ENCODE measurements at regions not wholly inside any gene's neighbourhood (a gene's known extent, or its start where the extent isn't known, plus 50 kb on each side); places are given as distances from the start of the nearest gene placed in this dataset.
"Not testable (repeated sequence)": the region's sequence is repeated elsewhere in the genome, so short reads cannot be mapped to it uniquely, and the experiment has no call there.

- H3K9me3 Mint-ChIP-seq, H3K4me1 Mint-ChIP-seq, ATAC-seq, POLR2A ChIA-PET, H3K27ac Mint-ChIP-seq, H3K4me3 Mint-ChIP-seq, H3K36me3 Mint-ChIP-seq, DNase-seq: not testable (repeated sequence)
- H3K27me3 Mint-ChIP-seq: peaks cover 0 to 17% (median 11%) of the 10 kb centered on the region in 5 donors
Measured at GRCh38 chrX:947262-947661, 265.2 kb downstream of the CRLF2 start.

- peaks cover 0 to 10% (median 0%) of the 10 kb centered on the region in 4 donors for H3K4me1 Mint-ChIP-seq
- no peak overlapping the region for H3K4me3 Mint-ChIP-seq
- no peak overlapping the region for H3K27ac Mint-ChIP-seq
- ATAC-seq: no peak
- peaks cover 0 to 8% (median 2%) of the 10 kb centered on the region in 9 donors for H3K9me3 Mint-ChIP-seq
- H3K27me3 Mint-ChIP-seq: peaks cover 11 to 48% (median 38%) of the 10 kb centered on the region in 5 donors
- no peak for DNase-seq
- no peaks in the 10 kb centered on the region for H3K36me3 Mint-ChIP-seq
- POLR2A ChIA-PET: no interaction called here
Measured at GRCh38 chrX:943035-943434, 269.4 kb downstream of the CRLF2 start.

GRCh38 chrX:940691-941090 lies 271.8 kb downstream of the CRLF2 start:
- Mint-ChIP-seq H3K9me3 (peaks cover 0 to 8% (median 0%) of the 10 kb centered on the region in 9 donors), H3K4me1 (peaks cover 0 to 10% (median 0%) of the 10 kb centered on the region in 4 donors), H3K27me3 (peaks cover 11 to 56% (median 38%) of the 10 kb centered on the region in 5 donors), H3K4me3 (no peak overlapping the region), H3K36me3 (no peaks in the 10 kb centered on the region), H3K27ac (no peak overlapping the region)
- ATAC-seq (no peak), DNase-seq (no peak)
- POLR2A ChIA-PET: no interaction called here

- Mint-ChIP-seq H3K27me3 (peaks cover 6 to 43% (median 26%) of the 10 kb centered on the region in 5 donors), H3K4me1 (peaks cover 0 to 8% (median 0%) of the 10 kb centered on the region in 4 donors), H3K36me3 (no peaks in the 10 kb centered on the region), H3K27ac (no peak overlapping the region), H3K9me3 (peaks cover 0 to 7% (median 0%) of the 10 kb centered on the region in 9 donors), H3K4me3 (no peak overlapping the region)
- POLR2A ChIA-PET: no interaction called here
- no peak for DNase-seq
- ATAC-seq: no peak
Measured at GRCh38 chrX:936979-937769, 275.3 kb downstream of the CRLF2 start.

- Mint-ChIP-seq H3K9me3 (peaks cover 0 to 7% (median 0%) of the 10 kb centered on the region in 9 donors), H3K4me3 (no peak overlapping the region), H3K27me3 (peaks cover 0 to 13% (median 0%) of the 10 kb centered on the region in 5 donors), H3K36me3 (no peaks in the 10 kb centered on the region), H3K27ac (no peak overlapping the region), H3K4me1 (no peaks in the 10 kb centered on the region)
- no peak for ATAC-seq
- no peak for DNase-seq
- POLR2A ChIA-PET: no interaction called here
Measured at GRCh38 chrX:933611-934010, 278.8 kb downstream of the CRLF2 start.

GRCh38 chrX:928606-929005 lies 283.8 kb downstream of the CRLF2 start:
- H3K4me3 Mint-ChIP-seq: no peak overlapping the region
- ATAC-seq: no peak
- no peaks in the 10 kb centered on the region for H3K36me3 Mint-ChIP-seq
- POLR2A ChIA-PET: no interaction called here
- H3K4me1 Mint-ChIP-seq: no peaks in the 10 kb centered on the region
- peaks cover 0 to 3% (median 0%) of the 10 kb centered on the region in 9 donors for H3K9me3 Mint-ChIP-seq
- H3K27me3 Mint-ChIP-seq: peaks cover 0 to 2% (median 0%) of the 10 kb centered on the region in 5 donors
- DNase-seq: no peak
- H3K27ac Mint-ChIP-seq: no peak overlapping the region

GRCh38 chrX:926991-927390 lies 285.5 kb downstream of the CRLF2 start:
- DNase-seq: no peak
- Mint-ChIP-seq H3K4me1 (no peaks in the 10 kb centered on the region), H3K36me3 (no peaks in the 10 kb centered on the region), H3K4me3 (no peak overlapping the region), H3K27ac (no peak overlapping the region), H3K27me3 (peaks cover 0 to 2% (median 0%) of the 10 kb centered on the region in 5 donors), H3K9me3 (peaks cover 0 to 3% (median 0%) of the 10 kb centered on the region in 9 donors)
- no peak for ATAC-seq
- POLR2A ChIA-PET: no interaction called here

- Mint-ChIP-seq H3K9me3 (peaks cover 0 to 2% (median 0%) of the 10 kb centered on the region in 9 donors), H3K4me1 (no peaks in the 10 kb centered on the region), H3K27me3 (peaks cover 0 to 1% (median 0%) of the 10 kb centered on the region in 5 donors), H3K36me3 (no peaks in the 10 kb centered on the region), H3K4me3 (no peak overlapping the region), H3K27ac (no peak overlapping the region)
- POLR2A ChIA-PET: no interaction called here
- DNase-seq (peak in 1 of 10 donors; percentile 27), ATAC-seq (no peak)
Measured at GRCh38 chrX:926070-926469, 286.4 kb downstream of the CRLF2 start.

- no peaks in the 10 kb centered on the region for H3K4me1 Mint-ChIP-seq
- H3K27me3 Mint-ChIP-seq: no peaks in the 10 kb centered on the region
- no peak overlapping the region for H3K4me3 Mint-ChIP-seq
- ATAC-seq (no peak), DNase-seq (peak in 1 of 10 donors; percentile 19)
- H3K27ac Mint-ChIP-seq: no peak overlapping the region
- no peaks in the 10 kb centered on the region for H3K9me3 Mint-ChIP-seq
- POLR2A ChIA-PET: no interaction called here
- no peaks in the 10 kb centered on the region for H3K36me3 Mint-ChIP-seq
Measured at GRCh38 chrX:925652-926061, 286.8 kb downstream of the CRLF2 start.

- Mint-ChIP-seq H3K36me3 (no peaks in the 10 kb centered on the region), H3K27ac (no peak overlapping the region), H3K9me3 (peaks cover 0 to under 1% (median 0%) of the 10 kb centered on the region in 9 donors), H3K4me3 (no peak overlapping the region), H3K4me1 (no peaks in the 10 kb centered on the region), H3K27me3 (no peaks in the 10 kb centered on the region)
- no peak for DNase-seq
- POLR2A ChIA-PET: no interaction called here
- no peak for ATAC-seq
Measured at GRCh38 chrX:925094-925493, 287.4 kb downstream of the CRLF2 start.

GRCh38 chrX:924017-924416 lies 288.4 kb downstream of the CRLF2 start:
- H3K27ac Mint-ChIP-seq: no peak overlapping the region
- ATAC-seq (no peak), DNase-seq (no peak)
- H3K36me3 Mint-ChIP-seq: no peaks in the 10 kb centered on the region
- H3K4me3 Mint-ChIP-seq: no peak overlapping the region
- H3K27me3 Mint-ChIP-seq: no peaks in the 10 kb centered on the region
- POLR2A ChIA-PET: no interaction called here
- peaks cover 0 to 5% (median 0%) of the 10 kb centered on the region in 9 donors for H3K9me3 Mint-ChIP-seq
- H3K4me1 Mint-ChIP-seq: no peaks in the 10 kb centered on the region

GRCh38 chrX:920234-920799 lies 289.7 kb downstream of the SHOX start:
- no peak for ATAC-seq
- no peaks in the 10 kb centered on the region for H3K36me3 Mint-ChIP-seq
- H3K27me3 Mint-ChIP-seq: no peaks in the 10 kb centered on the region
- H3K9me3 Mint-ChIP-seq: peaks cover 0 to 5% (median 0%) of the 10 kb centered on the region in 9 donors
- peak in 1 of 10 donors; percentile 8 for DNase-seq
- H3K27ac Mint-ChIP-seq: no peak overlapping the region
- H3K4me3 Mint-ChIP-seq: no peak overlapping the region
- no peaks in the 10 kb centered on the region for H3K4me1 Mint-ChIP-seq
- POLR2A ChIA-PET: no interaction called here

GRCh38 chrX:916230-916599 lies 285.6 kb downstream of the SHOX start:
- H3K4me3 Mint-ChIP-seq: no peak overlapping the region
- DNase-seq: no peak
- peaks cover 0 to 9% (median 6%) of the 10 kb centered on the region in 5 donors for H3K27me3 Mint-ChIP-seq
- no peak overlapping the region for H3K27ac Mint-ChIP-seq
- H3K4me1 Mint-ChIP-seq: no peaks in the 10 kb centered on the region
- peaks cover 0 to 5% (median 0%) of the 10 kb centered on the region in 9 donors for H3K9me3 Mint-ChIP-seq
- no peak for ATAC-seq
- H3K36me3 Mint-ChIP-seq: no peaks in the 10 kb centered on the region
- POLR2A ChIA-PET: no interaction called here
